NCI-H187 treated with DMSO at 0.1 percent for 48 hours (cell line): ENCODE measurements at regions not wholly inside any gene's neighbourhood (a gene's known extent, or its start where the extent isn't known, plus 50 kb on each side); places are given as distances from the start of the nearest gene placed in this dataset.

ENCODE experiments used
- DNase-seq: peaks from one replicate; lab custom pipeline; 2025; lab: John Stamatoyannopoulos, UW

DNA sequence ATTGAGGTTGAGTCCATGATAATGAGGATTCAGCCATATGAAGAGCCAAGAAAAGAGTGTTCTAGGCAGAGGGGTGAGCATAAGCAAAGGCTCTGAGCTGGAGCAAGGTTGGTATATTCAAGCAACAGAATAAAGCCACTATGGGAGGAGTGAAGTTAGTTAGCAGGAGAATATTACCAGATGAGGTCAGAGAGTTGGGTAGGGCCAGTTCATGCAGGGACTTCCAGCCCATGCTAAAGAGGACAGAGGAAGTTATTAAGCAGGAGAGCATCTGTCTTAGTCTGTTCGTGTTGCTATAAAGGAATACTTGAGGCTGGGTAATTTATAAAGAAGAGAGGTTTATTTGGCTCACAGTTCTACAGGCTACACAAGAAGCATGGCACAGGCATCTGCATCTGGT, 57.1 kb upstream of the ATG10 start:
- DNase-seq = no peak

DNA sequence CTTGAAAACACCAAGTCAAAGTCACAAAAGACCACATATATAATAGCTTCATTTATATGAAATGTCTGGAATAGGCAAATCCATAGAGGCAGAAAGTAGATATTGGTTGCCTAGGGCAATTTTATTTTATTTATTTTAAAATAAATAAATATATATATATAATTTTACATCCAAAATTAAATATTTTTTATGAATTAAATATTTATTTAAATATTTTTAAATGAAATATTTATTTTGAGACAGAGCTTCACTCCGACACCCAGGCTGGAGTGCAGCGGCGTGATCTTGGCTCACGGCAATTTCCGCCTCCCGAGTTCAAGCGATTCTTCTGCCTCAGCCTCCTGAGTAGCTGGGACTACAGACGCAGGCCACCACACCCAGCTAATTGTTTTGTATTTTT, 58.9 kb upstream of the ATG10 start:
- no peak for DNase-seq

DNA sequence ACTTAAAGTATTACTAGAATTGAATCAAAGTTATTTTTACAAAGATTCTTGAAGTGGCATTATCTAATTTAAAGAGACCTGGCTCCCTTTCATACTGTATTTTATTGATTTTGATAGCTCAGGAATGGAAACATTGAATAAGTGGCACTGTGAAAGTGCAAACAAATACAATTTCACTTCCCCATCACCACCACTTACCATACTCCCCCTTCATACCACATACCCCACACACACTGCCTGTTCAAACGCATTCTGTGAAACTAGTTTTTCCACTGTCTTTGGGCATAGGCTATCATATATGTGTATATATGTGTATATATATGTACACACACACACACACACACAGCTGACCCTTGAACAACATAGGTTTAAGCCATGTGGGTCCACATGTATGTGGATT, 62.1 kb upstream of the ATG10 start:
- DNase-seq = no peak

DNA sequence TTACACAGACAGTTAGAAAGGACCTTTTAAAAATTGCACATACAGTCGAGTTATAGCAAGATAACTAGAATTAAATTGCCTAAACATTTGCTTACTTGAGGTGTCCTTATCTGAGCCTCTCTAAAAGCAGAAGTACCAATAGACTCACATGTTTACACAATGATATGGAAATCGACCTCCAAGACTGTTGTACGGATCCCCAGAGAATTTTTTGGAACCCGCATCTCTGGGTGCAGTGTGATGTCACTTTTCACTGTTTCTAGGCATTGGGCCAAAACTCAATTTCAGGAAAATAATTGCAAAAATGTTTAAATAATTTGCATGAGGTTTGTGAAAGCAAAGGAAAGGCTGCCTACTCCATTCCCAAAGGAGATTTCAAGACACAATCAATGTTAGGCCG, 63.1 kb upstream of the ATG10 start:
- no peak for DNase-seq

DNA sequence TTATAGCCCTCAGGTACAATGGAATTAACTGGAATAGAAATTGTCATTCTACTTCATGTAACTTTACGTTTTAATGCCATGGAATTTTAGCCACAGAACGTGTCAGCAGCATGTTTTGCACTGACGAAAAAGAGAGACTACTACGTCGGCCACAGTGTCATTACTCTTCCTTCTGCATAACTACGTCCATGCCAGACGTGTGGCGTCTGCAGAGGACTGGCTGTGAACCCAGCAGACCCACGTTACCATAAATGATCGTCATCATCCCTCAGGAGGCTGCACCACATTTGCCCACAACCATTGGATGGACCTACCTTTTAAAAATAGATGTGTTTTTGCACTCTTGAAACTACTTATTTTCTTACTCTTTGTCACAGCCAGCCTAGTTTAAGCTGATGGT, 63.8 kb upstream of the ATG10 start:
- DNase-seq = no peak

DNA sequence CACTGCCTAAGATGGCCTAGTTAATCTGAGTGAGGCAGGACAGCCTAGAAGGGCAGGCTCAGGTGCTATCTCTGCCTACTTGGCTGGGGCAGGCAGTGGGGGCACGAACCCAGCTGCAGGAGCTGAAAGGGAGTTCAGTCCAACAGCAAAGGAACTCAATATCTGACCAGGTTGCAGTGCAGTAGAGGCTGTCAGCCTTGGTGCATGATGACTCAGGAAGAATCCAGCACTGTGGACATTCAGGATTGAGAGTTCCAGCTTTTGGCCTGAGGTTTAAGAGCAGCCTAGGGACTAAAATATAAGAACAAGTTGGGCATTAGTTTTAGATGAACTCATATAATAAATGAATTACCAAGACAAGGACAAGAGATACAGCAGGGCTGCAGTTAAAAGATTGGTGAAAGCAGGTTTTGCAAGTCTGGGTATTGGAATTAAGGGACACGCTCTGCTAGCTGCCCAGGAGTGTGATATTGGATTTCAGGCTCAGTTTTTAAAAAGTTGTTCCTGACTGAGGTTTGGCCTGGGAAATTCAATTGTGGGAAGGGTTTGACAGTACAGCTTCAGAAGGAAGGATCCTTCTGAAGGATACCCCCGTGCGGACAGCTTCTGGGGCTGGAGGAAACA, 64.7 kb upstream of the ATG10 start:
- DNase-seq = no peak

DNA sequence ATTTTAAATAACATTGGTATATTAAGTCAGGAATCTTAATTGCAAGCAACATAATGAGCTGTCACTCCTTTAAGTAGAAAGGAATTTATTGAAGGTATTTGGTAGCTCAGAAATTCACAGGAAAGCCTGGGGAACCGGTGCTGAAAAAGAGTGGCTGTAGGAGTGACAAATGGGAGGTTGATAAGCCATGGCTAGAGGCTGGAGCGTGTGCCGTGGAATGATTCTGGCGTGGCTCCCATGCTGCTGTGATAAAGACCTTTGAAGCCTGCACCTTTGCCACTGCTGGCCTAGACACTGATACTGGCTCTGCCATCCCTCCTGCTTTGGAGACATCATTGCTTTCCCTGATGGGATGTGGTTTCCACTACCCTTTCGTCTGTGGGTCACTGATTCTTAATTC, 65.7 kb upstream of the ATG10 start:
- DNase-seq = no peak

DNA sequence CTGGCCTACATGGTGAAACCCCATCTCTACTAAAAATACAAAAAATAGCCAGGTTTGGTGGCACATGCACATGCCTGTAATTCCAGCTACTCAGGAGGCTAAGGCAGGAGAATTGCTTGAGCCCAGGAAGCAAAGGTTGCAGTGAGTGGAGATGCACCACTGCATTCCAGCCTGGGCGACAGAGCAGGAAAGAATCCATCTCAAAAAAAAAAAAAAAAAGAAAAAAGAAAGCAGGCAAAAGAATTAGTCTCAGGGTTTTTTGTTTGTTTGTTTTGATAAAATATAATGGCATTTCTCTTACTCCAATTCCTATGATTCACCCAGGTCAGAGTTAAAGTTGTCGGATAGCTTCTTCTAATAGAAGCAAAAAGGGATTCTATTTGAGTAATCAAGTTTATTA, 67.0 kb upstream of the ATG10 start:
- no peak for DNase-seq

DNA sequence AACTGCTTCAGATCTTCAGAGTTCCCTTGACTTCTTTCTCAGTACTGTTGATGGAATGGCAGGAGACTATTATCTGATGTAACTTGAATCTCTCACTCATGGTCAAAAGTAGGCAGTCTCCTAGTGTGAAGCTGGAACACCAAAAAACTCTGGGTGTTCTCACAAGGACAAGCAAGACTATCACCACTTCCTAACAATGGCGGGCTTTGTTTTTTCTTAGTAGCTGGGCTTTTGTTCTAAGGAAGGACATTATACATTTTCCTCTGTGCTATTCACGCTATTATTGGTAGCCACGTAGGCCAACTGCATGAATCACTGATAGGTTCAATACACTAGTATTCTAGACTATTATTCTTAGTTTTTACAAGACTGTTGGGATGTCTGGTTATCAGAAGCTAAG, 67.7 kb upstream of the ATG10 start:
- no peak for DNase-seq

DNA sequence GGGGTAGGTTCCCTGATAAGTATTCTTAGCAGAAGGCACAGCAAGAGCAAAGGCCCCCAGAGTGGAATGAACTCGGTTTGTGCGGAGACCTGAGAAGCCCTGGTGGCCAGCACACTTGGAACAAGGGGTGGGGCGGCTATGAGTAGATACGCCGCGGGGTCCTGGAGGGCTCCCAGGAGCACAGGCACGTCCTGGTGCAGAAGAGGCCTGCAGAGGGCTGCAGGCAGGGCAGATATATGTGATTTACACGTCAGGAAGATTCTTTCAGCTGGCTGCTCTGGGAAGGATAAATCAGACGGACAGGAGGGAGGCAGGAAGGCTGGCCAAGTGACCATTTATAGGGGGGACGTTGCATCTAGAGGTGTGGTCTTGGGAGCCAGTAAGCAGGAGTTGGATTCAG, 70.2 kb upstream of the ATG10 start:
- no peak for DNase-seq

DNA sequence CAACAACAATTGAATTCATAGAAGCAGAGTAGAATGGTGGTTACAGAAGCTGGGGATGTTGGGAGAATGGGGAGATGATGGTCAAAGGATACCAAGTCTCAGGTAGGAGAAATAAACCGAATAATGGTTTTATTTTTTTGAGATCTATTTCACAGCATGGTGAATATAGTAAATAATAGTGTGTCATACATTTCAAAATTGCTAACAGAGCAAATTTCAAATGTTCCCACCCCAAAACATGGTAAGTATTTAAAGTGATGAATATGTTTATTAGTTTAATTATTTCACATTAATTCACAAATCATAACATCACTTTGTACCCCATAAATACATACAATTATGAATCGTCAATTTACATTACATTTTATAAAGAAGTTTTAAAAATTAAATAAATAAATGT, 72.7 kb upstream of the ATG10 start:
- no peak for DNase-seq

DNA sequence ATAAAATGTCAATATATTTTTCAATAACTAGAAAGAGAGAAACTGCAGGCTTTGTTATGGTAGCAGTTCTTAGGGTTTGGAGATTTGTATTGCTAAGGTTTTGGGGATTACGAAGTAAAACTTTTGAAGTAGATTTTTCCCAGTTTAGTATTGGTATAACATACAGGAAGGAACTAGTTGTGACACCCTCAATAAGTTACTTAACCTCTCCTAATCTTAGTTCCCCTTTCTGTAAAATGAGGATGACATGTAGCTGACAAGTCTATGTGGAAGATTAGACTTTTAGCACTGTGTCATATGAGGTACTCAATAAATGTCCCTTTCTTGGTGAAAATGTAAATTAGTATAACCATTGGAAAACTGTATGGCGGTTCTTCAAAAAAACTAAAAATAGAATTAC, 73.4 kb upstream of the ATG10 start:
- DNase-seq = no peak

DNA sequence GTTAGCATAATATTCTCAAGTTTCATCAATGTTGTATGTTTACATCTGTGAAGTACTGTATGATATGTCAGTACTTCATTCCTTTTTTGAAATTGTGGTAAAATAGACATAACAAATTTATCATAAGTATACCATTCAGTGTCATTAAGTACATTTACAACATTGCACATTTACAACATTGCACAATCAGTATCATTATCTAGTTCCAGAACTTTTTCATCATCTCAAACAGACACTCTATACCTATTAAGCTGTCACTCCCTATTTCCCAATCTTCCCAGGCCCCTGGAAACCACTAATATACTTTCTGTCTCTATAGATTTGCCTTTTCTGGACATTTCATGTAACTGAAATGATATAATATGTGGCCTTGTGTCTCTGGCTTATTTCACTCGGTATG, 75.1 kb upstream of the ATG10 start:
- DNase-seq = no peak

DNA sequence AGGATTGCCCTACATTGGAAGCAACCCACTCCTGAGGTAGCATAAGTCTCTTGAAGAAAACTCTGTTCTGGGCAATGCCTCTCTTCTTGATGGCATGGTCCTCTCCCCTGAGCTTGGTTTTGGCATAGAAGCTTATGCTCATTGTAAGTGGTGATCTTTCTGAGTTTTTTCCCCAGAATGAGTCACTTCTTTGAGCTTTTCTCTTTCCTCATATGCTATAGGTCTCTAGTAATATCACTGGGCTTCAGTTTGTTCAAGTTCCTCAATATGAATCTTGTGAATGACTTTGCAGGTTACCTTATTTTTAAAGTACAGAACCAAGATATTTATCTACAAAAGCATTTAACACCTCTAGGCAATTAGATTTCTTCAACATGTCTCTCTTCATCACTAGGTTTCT, 76.5 kb upstream of the ATG10 start:
- no peak for DNase-seq

DNA sequence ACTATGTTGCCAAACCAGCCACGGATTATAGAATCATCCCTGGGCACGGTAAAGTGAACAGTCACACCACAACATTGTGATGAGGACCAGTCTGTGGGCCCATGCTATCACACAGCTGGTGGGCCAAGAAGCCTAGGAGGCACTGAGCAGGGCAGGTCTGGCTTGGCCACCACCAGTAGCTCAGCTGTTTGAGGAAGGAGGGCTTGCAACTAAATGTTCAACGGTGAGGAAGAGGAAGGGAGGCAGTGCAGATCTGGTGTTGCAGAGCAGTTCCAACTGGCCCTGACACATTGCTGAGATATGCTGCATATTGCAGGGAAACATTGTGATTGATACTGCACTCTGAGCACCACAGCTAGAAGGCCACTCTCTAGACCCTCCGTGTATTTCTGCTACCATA, 77.9 kb upstream of the ATG10 start:
- no peak for DNase-seq

DNA sequence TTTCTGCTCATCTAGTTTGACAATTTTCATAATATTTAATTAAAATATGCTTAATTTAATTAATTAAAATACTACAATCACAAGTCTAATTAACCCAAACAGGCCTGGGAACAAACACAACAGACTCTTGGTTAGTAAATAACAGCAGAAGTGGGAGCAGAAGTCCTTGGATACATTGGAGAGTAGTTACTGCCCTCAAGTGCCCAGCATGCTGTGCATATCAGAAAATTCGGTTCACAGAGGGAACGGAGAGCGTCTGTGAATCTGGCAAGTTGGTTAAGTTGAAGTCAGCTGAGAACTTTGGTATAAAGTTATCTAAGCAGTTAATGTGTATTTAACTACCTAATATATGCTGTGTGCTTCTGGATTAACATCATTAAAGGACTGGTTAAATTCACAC, 87.0 kb upstream of the ATG10 start:
- no peak for DNase-seq

DNA sequence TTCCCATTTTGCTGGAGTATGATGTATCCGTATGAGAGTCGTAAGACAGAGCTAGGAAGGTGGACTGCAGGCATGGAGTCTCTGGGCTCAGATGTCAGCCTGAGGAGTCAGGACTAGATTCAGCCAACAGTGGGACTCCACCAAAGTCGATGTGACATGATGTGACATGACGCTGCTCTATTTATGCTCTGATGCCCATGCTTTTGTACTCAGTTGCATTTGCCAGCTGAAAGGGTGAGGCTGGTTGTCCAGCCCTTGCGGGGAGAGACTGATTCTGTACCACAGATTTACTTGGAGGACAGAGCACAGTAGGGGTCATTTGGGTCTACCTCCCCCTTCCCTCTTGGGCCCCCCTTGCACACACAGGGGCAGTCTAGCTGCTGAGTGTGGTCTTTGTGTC, 88.5 kb upstream of the ATG10 start:
- no peak for DNase-seq

DNA sequence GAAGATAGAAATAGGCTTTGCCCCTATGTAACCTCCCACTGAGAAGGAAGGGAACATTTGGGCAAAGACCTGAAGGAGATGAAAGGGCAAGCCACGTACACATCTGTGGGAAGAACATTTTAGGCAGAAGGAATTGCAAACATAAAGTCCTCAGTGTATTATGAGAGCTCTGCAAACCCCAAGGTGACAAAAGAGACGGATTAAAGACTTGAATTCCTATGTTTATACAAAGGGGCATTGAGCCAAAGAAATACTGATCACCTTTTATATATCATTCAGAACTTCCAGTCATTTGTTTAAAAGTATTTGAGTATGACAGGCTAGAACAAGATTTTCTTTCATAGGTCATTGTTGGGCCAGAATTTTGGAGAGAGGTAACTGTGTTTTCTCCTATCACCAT, 90.2 kb upstream of the ATG10 start:
- DNase-seq = no peak

DNA sequence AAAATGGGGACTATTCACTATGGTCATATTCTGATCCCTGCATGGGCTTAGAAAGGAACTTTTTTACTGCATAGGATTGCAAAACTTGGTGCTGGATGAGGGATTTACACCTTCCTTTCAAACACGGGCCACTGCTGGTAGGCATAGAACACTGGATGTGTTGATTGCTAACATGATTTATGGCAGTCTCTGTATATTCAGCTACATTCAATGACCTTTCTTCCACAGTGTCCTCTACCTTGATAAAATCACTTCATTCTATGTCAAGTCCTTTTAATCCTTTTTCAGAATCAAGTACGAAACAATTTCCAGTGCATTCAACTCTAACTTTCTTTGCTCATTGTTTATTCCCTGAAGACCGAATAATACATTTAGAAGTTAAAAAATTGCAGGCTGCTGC, 91.9 kb upstream of the ATG10 start:
- no peak for DNase-seq

DNA sequence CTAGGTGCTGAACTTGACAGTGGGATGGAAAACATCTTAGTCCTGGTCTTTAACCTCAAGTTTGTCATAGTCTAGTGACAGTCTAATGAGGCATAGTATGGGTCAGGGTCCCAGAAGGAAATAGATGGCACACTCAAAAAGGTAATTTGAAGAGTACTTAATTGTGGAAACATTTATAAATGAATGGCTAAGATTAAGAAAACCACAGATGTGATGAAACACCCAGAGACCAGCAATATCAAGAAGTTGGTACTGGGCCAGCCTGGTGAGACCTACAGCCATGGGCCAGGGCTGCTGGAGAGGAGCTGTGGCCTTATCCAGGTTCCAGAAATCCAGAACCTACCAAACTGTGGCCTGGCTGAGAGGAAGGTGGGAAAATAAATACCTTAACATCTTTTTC, 93.5 kb upstream of the ATG10 start:
- DNase-seq = no peak

DNA sequence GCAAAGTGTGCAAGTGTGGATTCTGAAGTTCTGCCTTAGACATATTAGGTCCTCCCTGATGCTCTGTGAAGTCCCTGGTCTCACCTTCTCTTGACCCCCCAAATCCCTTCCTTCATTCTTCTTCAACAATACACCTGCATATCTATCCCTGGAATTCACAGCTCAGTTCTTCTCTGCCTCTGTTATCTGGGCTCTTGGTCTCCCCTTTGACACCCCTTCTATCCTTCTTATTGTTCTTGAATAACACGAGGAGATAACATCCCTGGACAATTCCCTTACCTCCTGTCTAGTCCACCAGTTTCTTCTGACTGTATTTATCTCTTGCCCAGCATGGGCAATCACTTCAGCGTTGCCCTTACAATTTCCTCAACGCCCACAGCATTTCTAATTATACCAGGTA, 104.8 kb upstream of the ATG10 start:
- DNase-seq = no peak

DNA sequence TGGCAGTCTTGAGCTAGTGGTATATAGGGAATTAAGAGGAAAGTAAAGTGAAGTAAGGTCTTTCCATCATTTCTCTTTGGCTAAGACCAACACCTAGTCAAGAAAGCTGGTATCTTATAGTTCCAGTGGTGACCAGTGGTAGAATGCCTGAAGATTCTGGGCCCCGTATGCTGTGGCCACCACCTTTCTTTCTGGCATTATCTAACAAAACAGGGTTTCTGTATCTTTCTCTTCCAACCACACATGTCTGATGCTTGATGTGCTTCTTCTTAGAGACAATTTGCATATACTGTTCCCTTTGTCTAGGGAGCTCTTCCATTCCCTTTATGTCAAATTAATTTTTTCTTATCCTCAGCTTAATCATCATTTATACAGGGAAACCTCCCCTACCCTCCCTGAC, 109.9 kb upstream of the SSBP2 start:
- no peak for DNase-seq

DNA sequence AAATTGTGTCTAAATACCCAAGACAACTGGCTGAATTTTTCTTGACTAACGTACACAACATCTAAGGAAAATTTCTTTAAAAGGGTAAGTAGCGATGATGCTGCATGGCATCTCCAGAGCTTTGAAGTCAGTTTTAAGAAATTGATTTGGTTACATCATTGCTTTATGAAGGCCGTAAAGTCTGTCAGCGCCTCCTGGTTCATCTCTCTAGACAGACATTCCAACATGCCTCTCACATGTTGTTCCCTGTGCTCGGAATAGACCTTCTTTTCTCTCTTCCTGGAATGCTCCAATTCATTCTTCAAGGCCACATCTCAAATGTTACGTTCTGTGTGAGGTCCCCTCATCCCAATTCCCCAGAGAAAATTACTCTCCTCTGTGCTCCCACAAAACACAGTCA, 108.7 kb upstream of the SSBP2 start:
- DNase-seq = no peak

DNA sequence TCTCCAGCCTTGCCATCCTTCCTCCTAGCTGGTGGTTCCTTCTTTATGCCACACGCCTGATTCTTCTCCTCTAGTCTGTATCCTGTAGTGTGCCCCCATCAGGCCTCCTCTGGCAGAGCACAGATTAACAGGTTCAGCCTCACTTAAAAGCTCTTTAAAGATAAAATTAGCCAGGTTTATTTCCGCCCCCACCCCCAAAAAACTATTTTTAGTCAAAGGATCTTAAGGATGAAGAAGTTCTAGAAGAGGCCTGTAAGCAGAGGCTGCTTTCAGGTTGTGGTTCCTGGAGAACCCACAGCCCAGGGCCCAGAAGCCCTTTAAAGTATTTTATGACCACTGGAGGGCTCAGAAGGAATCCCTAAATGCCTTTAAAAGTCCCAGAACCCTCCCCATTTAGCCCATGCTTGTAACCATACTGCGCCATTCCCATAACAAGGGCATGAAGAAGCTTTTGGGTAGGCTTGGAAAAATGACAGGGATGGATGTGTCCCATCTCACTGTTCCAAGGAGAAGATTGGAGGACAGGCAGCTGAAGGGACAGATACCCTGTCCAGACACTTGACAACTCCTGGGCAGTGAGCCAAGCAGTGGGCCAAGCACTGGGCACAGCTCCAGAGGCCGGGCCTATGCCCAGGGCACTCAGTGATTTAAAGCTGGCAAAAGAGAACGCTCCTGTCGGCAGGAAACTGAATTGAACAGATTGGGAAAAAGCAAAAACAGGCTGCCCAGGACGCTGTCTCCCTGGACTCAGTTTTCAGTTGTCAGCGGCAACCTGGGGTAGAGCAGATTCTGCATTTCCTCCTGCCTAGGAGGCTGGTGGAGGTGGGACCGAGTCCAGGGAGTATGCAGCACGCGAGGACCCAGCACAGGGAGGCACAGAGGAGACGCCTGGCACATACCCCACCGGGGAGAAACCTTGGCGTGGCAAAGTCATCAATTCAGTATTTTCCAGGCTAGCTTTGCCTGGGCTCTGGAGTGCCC, 106.3 kb upstream of the SSBP2 start:
- no peak for DNase-seq
